H9 (cell line): ENCODE measurements at regions not wholly inside any gene's neighbourhood (a gene's known extent, or its start where the extent isn't known, plus 50 kb on each side); places are given as distances from the start of the nearest gene placed in this dataset.

ENCODE experiments used
- DNase-seq: peaks from one replicate; pipeline ENCODE4 v3.0.0-alpha.2; 2017
- H2AFZ ChIP-seq: one replicate; pipeline ENCODE4 v1.6.1; 2013; ENCODE audit warnings: mild to moderate bottlenecking, low read length, control low read depth, moderate library complexity
- H2AK5ac ChIP-seq: 2 replicates; pipeline ENCODE4 v1.6.1; 2013; ENCODE audit warnings: low read length, control low read depth, mixed read lengths; ENCODE audit not compliant: insufficient read length
- H2BK120ac ChIP-seq: one replicate; pipeline ENCODE4 v1.6.1; 2013; ENCODE audit warnings: low read depth, mild to moderate bottlenecking, low read length, control low read depth, inconsistent platforms; ENCODE audit not compliant: poor library complexity, severe bottlenecking
- H2BK12ac ChIP-seq: 2 replicates; pipeline ENCODE4 v1.6.1; 2013; ENCODE audit warnings: low read length, control low read depth, mixed read lengths, low read depth; ENCODE audit not compliant: insufficient read length
- H2BK15ac ChIP-seq: 2 replicates; pipeline ENCODE4 v1.6.1; 2013; ENCODE audit warnings: low read depth, low read length, control low read depth
- H2BK20ac ChIP-seq: one replicate; pipeline ENCODE4 v1.6.1; 2013; ENCODE audit warnings: low read depth, mild to moderate bottlenecking, low read length, control low read depth, inconsistent platforms; ENCODE audit not compliant: poor library complexity, severe bottlenecking
- H2BK5ac ChIP-seq: 2 replicates; pipeline ENCODE4 v1.6.1; 2013; ENCODE audit warnings: low read length, control low read depth, mixed read lengths; ENCODE audit not compliant: insufficient read length
- H3K14ac ChIP-seq: 2 replicates; pipeline ENCODE4 v1.6.1; 2013; ENCODE audit warnings: low read length, control low read depth; ENCODE audit not compliant: insufficient read depth
- H3K18ac ChIP-seq: 2 replicates; pipeline ENCODE4 v1.6.1; 2013; ENCODE audit warnings: low read depth, mild to moderate bottlenecking, mixed read lengths, low read length, control low read depth; ENCODE audit not compliant: insufficient read length
- H3K23ac ChIP-seq: 2 replicates; pipeline ENCODE4 v1.6.1; 2013; ENCODE audit warnings: low read length, control low read depth, mixed read lengths, low read depth; ENCODE audit not compliant: insufficient read length
- H3K23me2 ChIP-seq: 2 replicates; pipeline ENCODE4 v1.6.1; 2013; ENCODE audit warnings: low read depth, mild to moderate bottlenecking, mixed read lengths, low read length, control low read depth; ENCODE audit not compliant: insufficient read length, poor library complexity, severe bottlenecking
- H3K27ac ChIP-seq: 2 replicates; pipeline ENCODE4 v1.5.1; 2013; ENCODE audit warnings: low read length, control low read depth, mixed read lengths, low read depth; ENCODE audit not compliant: insufficient read length
- H3K27me3 ChIP-seq: 2 replicates; pipeline ENCODE4 v1.6.1; 2013; ENCODE audit warnings: low read length, control low read depth, inconsistent platforms; ENCODE audit not compliant: insufficient read depth
- H3K4ac ChIP-seq: 2 replicates; pipeline ENCODE4 v1.6.1; 2013; ENCODE audit warnings: low read depth, mild to moderate bottlenecking, control low read depth, inconsistent platforms, low read length, moderate library complexity
- H3K4me1 ChIP-seq: 2 replicates; pipeline ENCODE4 v1.6.1; 2013; ENCODE audit warnings: low read length, control low read depth, inconsistent platforms; ENCODE audit not compliant: insufficient read depth
- H3K4me2 ChIP-seq: 2 replicates; pipeline ENCODE4 v1.6.1; 2013; ENCODE audit warnings: low read length, control low read depth, mixed read lengths; ENCODE audit not compliant: insufficient read length, insufficient read depth
- H3K56ac ChIP-seq: 2 replicates; pipeline ENCODE4 v1.6.1; 2013; ENCODE audit warnings: low read depth, mild to moderate bottlenecking, mixed read lengths, low read length, control low read depth; ENCODE audit not compliant: insufficient read length
- H3K79me1 ChIP-seq: 2 replicates; pipeline ENCODE4 v1.6.1; 2013; ENCODE audit warnings: low read depth, mild to moderate bottlenecking, moderate library complexity, low read length, control low read depth, inconsistent platforms; ENCODE audit not compliant: insufficient read depth, poor library complexity, severe bottlenecking
- H3K79me2 ChIP-seq: 2 replicates; pipeline ENCODE4 v1.6.1; 2013; ENCODE audit warnings: low read length, control low read depth, inconsistent platforms; ENCODE audit not compliant: insufficient read depth
- H3K9ac ChIP-seq: 2 replicates; pipeline ENCODE4 v1.6.1; 2013; ENCODE audit warnings: low read length, control low read depth, mixed read lengths; ENCODE audit not compliant: insufficient read length; ENCODE audit errors: extremely low read depth
- H3K9me3 ChIP-seq: one replicate; pipeline ENCODE4 v1.6.1; 2013; ENCODE audit warnings: low read depth, low read length, inconsistent platforms; ENCODE audit not compliant: control insufficient read depth
- H3T11ph ChIP-seq: one replicate; pipeline ENCODE4 v1.6.1; 2013; ENCODE audit warnings: mild to moderate bottlenecking, low read length, control low read depth, inconsistent platforms
- H4K20me1 ChIP-seq: one replicate; pipeline ENCODE4 v1.6.1; 2013; ENCODE audit not compliant: control insufficient read depth, insufficient read length, insufficient read depth
- H4K5ac ChIP-seq: 2 replicates; pipeline ENCODE4 v1.6.1; 2013; ENCODE audit warnings: low read depth, mild to moderate bottlenecking, mixed read lengths, low read length, control low read depth; ENCODE audit not compliant: insufficient read length
- H4K8ac ChIP-seq: replicated peaks from 2 replicates; pipeline ENCODE4 v1.6.1; 2013; ENCODE audit warnings: low read length, control low read depth, mixed read lengths, low read depth; ENCODE audit not compliant: insufficient read length
- H4K91ac ChIP-seq: 2 replicates; pipeline ENCODE4 v1.6.1; 2013; ENCODE audit warnings: low read depth, mild to moderate bottlenecking, moderate library complexity, mixed read lengths, low read length, control low read depth; ENCODE audit not compliant: insufficient read length
- H3K27ac Mint-ChIP-seq, 3 experiments: 2 replicates in 2 of 3; 3 replicates in 1 of 3; pipeline ENCODE4 v1.8.0; 2020 to 2021; ENCODE audit warnings: mixed read lengths in 3 of 3, mild to moderate bottlenecking in 1 of 3, moderate library complexity in 1 of 3
- H3K27me3 Mint-ChIP-seq: 2 replicates; pipeline ENCODE4 v1.8.0; 2021; ENCODE audit warnings: low read depth, mild to moderate bottlenecking, moderate library complexity, mixed read lengths
- H3K36me3 Mint-ChIP-seq, 3 experiments: 2 replicates in 2 of 3; 3 replicates in 1 of 3; pipeline ENCODE4 v1.8.0; 2020 to 2021; ENCODE audit warnings: low read depth in 3 of 3, mixed read lengths in 3 of 3; ENCODE audit not compliant: insufficient read depth in 1 of 3
- H3K4me1 Mint-ChIP-seq, 2 experiments: 2 replicates each; pipeline ENCODE4 v1.8.0; 2020; ENCODE audit warnings: mixed read lengths in 2 of 2
- H3K4me3 Mint-ChIP-seq, 2 experiments: 2 replicates in 1 of 2; 3 replicates in 1 of 2; pipeline ENCODE4 v1.8.0; 2020 to 2021; ENCODE audit warnings: mild to moderate bottlenecking in 2 of 2, mixed read lengths in 2 of 2, moderate library complexity in 1 of 2
- H3K9me3 Mint-ChIP-seq, 2 experiments: 2 replicates in 1 of 2; 3 replicates in 1 of 2; pipeline ENCODE4 v1.8.0; 2020; ENCODE audit warnings: mild to moderate bottlenecking in 2 of 2, mixed read lengths in 2 of 2, moderate library complexity in 1 of 2
- WGBS: extraction: QIAGEN DNeasy Blood & Tissue Kit; methylation state at CpG from one replicate; pipeline ENCODE4 v1.1.7; 2013; ENCODE audit warnings: missing lambda C conversion rate, low lambda C conversion rate, mixed read lengths; ENCODE audit not compliant: insufficient read length; ENCODE audit errors: extremely low coverage; 5-methylcytosine and 5-hydroxymethylcytosine counted together
- TF ChIP-seq, protein P1 (sequence below): fragments of 200-600 bp; sonication (generic); conservative IDR thresholded peaks from 3 replicates; pipeline ENCODE4 v1.8.0; 2021; ENCODE audit warnings: antibody characterized with exemption, mild to moderate bottlenecking

DNA sequence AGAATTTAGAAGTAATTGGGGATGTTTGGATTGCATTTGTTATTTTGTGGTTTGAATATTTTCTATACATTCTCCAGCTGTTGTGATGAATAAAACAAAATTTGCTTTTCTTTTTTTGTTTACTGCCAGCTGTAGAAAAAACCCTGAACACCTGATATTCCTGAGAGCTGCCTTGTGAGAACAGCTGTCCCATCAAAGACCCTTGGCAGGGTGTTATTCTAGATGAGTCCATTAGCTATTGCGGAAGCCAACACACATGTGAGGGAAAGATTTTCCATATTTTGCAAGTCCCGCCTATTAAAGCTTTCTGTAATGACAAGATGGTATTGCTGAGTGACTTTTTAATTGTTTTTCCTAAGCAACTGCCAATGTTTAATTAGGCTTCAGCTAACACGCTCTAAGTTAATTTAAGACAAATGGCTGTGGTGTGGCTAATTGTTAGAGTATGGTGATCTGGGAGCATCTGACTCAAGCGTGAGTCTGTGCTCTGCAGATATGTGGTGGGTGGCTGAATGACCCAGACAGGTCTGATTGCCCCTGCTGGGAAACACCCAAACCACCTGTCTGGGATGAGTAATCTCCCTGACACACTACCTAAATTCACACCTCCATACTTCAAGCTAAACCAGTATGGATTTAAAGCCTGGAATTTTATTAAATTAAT, 86.5 kb upstream of the PRLR start:
- Histone ChIP-seq H2AK5ac (no peak overlapping the region), H2BK5ac (no peak overlapping the region), H2AFZ (no peak overlapping the region), H4K5ac (no peak overlapping the region), H3K18ac (no peak overlapping the region), H4K91ac (no peak overlapping the region), H3K79me1 (no peaks in the 10 kb centered on the region), H3K23ac (no peak overlapping the region), H3K27ac (no peak overlapping the region), H3K14ac (no peak overlapping the region), H3K56ac (no peak overlapping the region), H2BK15ac (no peak overlapping the region), H3K27me3 (no peaks in the 10 kb centered on the region), H4K8ac (no peak overlapping the region), H3K23me2 (no peaks in the 10 kb centered on the region), H4K20me1 (no peaks in the 10 kb centered on the region), H2BK12ac (no peak overlapping the region), H3K4ac (no peak overlapping the region), H3K4me1 (no peaks in the 10 kb centered on the region), H2BK120ac (no peak overlapping the region), H3K79me2 (no peaks in the 10 kb centered on the region), H3K9ac (no peak overlapping the region), H2BK20ac (no peak overlapping the region), H3K9me3 (no peaks in the 10 kb centered on the region), H3T11ph (no peak overlapping the region), H3K4me2 (no peak overlapping the region)
- Mint-ChIP-seq H3K4me3 (no peak overlapping the region), H3K36me3 (peaks cover 0 to 4% (median 0%) of the 10 kb centered on the region in 3 experiments; a peak in 2 of 7 replicates), H3K27me3 (no peaks in the 10 kb centered on the region), H3K27ac (no peak overlapping the region), H3K4me1 (peaks cover 10% of the 10 kb centered on the region in 2 experiments; a peak in 3 of 4 replicates), H3K9me3 (peaks cover 0 to 2% of the 10 kb centered on the region in 2 experiments; a peak in 1 of 5 replicates)
- no peak for DNase-seq
- TF ChIP-seq, protein P1, sequence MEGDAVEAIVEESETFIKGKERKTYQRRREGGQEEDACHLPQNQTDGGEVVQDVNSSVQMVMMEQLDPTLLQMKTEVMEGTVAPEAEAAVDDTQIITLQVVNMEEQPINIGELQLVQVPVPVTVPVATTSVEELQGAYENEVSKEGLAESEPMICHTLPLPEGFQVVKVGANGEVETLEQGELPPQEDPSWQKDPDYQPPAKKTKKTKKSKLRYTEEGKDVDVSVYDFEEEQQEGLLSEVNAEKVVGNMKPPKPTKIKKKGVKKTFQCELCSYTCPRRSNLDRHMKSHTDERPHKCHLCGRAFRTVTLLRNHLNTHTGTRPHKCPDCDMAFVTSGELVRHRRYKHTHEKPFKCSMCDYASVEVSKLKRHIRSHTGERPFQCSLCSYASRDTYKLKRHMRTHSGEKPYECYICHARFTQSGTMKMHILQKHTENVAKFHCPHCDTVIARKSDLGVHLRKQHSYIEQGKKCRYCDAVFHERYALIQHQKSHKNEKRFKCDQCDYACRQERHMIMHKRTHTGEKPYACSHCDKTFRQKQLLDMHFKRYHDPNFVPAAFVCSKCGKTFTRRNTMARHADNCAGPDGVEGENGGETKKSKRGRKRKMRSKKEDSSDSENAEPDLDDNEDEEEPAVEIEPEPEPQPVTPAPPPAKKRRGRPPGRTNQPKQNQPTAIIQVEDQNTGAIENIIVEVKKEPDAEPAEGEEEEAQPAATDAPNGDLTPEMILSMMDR: no peak
- WGBS: no CpG with 5 or more reads among the region's 4 CpGs
